ENCODE measurements at regions not wholly inside any gene's neighbourhood (a gene's known extent, or its start where the extent isn't known, plus 50 kb on each side); places are given as distances from the start of the nearest gene placed in this dataset.
"Not testable (repeated sequence)": the region's sequence is repeated elsewhere in the genome, so short reads cannot be mapped to it uniquely, and the experiment has no call there.

- no peak for DNase-seq (ENCODE audit: low spot score)
These were observed 311.8 kb downstream of the PLPP3 start for GRCh38 chr1:56267611-56268010.

DNA sequence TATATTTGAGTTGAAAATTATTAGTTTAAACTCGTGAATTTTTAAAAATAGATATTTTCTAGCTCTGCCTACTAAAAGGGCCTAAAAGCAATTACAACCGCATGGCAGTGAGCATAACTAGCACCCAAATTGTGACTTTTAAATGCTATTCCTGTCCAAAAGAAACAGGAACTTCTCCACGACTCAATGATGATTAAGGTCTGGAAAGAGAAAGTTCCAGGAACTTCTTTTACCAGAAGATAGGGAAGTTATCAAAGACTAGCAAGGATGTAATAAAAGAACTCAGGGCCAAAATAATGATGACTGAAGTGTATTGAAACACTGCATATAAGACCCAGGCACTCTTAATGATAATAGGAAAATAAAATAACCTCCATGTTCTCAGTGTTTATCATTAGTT lies 313.0 kb downstream of the PLPP3 start:
- no peak for DNase-seq (ENCODE audit: low spot score)

DNA sequence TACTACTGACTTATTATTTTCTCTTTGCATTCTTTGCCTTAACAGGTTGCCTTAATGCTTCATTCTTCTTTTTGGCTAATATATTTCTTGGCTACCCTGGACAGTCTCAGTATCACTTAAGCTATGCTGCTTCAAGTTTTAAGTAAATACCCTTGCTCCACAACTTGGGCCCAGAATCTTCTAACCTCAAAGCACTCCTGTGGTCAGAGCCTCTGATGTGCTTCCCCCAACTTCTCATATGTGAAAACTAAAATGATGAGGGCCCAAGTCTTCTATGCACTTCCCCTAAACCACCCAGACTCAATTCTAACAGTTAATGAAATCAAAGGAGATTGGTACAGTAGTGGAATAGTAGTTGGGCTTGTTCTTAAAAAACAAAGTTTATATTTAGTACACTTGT lies 314.1 kb downstream of the PLPP3 start:
- DNase-seq (ENCODE audit: low spot score), result no peak

GRCh38 chr1:56263908-56264307 lies 315.5 kb downstream of the PLPP3 start:
- no peak for DNase-seq (ENCODE audit: low spot score)

- no peak for DNase-seq (ENCODE audit: low spot score)
These were observed 321.0 kb downstream of the PLPP3 start for GRCh38 chr1:56258371-56258770.

- no peak for DNase-seq (ENCODE audit: low spot score)
These were observed 321.6 kb downstream of the PLPP3 start for GRCh38 chr1:56257726-56258125.

DNA sequence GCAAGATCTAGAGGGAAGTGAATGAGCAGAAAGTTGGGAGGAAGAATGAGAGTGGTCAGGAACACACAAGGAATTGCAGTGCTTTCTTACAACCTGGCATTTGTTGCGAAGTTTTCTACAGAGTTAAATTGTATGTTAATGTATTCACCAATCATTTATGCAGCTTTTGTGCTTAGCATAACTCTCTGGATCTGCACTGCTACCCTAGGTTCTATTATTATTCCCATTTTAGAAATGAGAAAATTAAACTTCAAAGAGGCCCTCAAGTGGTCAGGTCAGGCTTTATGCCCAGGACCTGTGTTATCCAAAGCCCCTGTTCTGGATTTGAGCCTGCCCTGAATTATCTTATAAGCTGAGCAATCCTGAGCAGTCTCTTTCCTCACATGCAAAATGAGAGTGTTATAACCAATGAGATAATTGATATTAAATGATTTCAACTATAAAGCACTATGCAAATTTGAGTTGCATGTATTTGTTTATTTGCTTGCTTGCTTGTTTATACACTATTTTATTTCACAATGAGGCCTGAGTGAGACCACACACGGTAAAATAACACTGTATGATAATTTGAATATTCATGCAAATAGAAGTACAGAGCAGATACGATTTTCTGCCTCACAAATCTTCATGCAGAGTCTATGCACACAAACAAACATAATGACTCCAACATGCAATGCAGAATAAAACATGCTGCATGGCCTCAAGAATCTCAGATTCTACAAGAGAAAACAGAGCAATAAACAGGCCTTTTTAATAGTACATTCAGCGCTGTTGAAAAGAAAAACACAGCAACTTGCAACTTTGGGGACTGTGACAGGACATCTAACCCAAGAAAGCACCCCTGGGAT lies 323.0 kb downstream of the PLPP3 start:
- DNase-seq (ENCODE audit: low spot score), result no peak

DNA sequence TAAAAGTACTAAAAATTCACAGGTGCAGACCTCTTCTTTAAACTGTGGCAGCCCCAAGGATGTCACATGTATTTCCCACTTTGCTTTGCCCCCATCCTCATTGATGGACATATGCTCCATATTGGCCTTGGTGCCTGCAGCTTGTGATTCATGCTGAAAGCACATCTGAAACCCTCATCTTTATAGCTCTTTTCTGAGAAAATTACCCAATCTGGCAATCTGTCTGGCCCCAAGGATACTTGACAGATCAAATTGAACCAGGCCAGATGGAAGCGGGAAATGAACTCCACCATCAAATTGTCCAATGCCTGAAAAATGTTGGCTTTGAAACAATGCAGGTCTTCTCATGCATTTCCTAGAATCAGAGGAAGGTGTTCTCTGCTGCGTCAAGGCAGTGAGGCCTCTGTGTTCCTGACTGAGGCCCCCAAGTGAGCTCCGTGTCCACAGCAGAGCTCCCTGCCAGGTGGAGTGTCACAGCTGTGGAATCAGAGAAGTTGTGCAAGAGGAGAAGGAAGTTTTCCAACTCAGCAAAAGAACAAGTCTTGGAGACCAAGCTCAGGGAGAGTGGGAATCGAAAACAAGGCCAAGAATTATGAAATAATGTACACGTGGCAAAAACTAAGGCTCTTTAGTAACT lies 323.7 kb downstream of the PLPP3 start:
- no peak for DNase-seq (ENCODE audit: low spot score)

DNA sequence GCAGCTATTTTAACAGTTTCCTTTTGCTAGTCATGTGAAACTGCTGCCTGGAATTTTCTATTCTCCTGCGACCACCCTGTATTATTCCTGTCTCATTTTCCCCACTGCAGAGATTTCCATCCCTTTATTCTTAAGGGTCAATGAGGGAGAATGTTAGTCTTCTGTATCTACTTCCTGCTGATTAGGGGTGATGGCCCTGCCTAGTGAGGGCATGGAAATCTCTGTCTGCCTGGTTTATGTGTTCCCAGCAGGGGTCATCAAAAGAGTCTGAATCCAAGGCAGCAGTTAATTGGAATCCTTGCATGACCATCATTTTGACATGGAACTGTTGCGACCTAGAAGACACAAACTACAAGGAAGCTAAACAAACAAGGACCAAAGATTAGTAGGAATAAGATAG lies 325.2 kb downstream of the PLPP3 start:
- no peak for DNase-seq (ENCODE audit: low spot score)

GRCh38 chr1:56250809-56251208 lies 328.6 kb downstream of the PLPP3 start:
- no peak for DNase-seq (ENCODE audit: low spot score)

DNA sequence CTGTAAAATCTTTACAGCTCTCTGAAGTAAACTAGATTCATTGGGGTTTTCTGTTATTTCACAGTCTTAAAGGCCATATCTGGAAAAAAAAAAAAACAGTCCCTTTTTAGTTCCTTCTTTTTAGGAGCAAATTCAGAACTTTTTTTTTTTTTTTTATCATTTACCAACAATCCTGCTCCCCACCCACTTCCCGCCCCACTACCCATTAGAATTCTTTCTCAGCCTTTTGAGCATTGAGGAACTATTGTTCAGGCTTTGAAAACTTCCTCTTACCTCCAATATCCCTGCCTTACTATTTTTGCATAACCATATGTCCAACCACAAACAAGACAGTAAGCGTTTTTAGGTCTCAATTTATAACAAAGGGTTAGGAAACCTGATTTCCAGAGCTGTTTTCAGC lies 330.1 kb downstream of the PLPP3 start:
- DNase-seq (ENCODE audit: low spot score), result no peak

GRCh38 chr1:56248138-56248537 lies 331.2 kb downstream of the PLPP3 start:
- DNase-seq (ENCODE audit: low spot score), result no peak

GRCh38 chr1:56246726-56247125 lies 332.6 kb downstream of the PLPP3 start:
- DNase-seq (ENCODE audit: low spot score), result not testable (repeated sequence)

DNA sequence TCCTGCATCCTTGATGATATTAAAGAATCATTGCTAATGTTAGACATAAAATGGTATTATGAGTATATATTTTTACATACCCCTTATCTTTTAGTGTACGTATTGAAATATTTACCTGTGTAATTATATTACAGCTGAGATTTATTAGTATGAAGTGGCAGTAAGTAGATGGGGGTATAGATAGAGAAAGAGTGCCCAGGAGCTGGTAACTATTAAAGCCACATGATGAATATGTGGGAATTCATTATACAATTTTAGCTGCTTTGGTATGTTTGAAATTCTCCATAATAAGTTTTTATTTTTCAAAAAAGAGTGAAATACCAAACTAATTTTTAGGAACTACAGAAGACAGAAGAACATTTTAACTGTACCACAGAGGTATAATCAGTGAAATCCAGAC lies 339.0 kb downstream of the PLPP3 start:
- DNase-seq (ENCODE audit: low spot score), result no peak

GRCh38 chr1:56237491-56238064 lies 341.8 kb downstream of the PLPP3 start:
- no peak for DNase-seq (ENCODE audit: low spot score)

- no peak for DNase-seq (ENCODE audit: low spot score)
These were observed 342.7 kb downstream of the PLPP3 start for GRCh38 chr1:56236688-56237087.

- DNase-seq (ENCODE audit: low spot score), result no peak
These were observed 343.4 kb downstream of the PLPP3 start for GRCh38 chr1:56235909-56236510.

GRCh38 chr1:56229186-56229585 lies 350.2 kb downstream of the PLPP3 start:
- DNase-seq (ENCODE audit: low spot score), result no peak

GRCh38 chr1:56227886-56228285 lies 351.5 kb downstream of the PLPP3 start:
- DNase-seq (ENCODE audit: low spot score), result no peak

DNA sequence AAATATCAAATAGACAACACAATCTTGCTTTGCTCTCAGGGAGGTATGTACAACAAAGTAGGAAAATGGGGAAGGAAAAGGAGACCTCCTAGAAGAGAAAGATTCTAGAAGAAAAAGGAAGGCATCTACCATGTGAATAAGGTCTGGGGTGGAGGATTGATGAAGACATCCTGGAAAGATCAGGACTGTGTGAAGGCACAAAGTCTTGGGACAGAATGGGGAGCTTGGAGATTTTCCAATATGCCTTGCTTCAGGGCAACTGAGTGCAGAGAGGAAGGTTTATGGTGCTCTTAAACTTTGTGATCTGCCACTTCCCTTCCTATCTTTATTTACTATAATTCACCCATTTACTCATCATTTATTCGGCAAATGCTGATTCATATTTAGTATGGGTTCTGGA lies 352.0 kb downstream of the PLPP3 start:
- DNase-seq (ENCODE audit: low spot score), result no peak

- DNase-seq (ENCODE audit: low spot score), result no peak
These were observed 353.2 kb downstream of the PLPP3 start for GRCh38 chr1:56225964-56226815.

- DNase-seq (ENCODE audit: low spot score), result no peak
These were observed 355.4 kb downstream of the PLPP3 start for GRCh38 chr1:56223968-56224367.

All from activated CD4-positive, alpha-beta T cell treated with anti-CD3 and anti-CD28 coated beads, Interleukin-2, Interleukin-4, amounts not matched to agents 100 ng/mL and 50 ng/mL, durations not matched to agents 16 hours and 8 hours (primary cell).